SK-N-MC (cell line): ENCODE measurements at regions not wholly inside any gene's neighbourhood (a gene's known extent, or its start where the extent isn't known, plus 50 kb on each side); places are given as distances from the start of the nearest gene placed in this dataset.

Experiments
- DNase-seq: peaks from one replicate; pipeline ENCODE4 v3.0.0-alpha.2; 2011; ENCODE audit warnings: low read depth, low spot score
- H3K27ac ChIP-seq: fragments of 200-600 bp; sonication (generic); 2 replicates; pipeline ENCODE4 v1.5.1; 2016; ENCODE audit warnings: mixed run types
- H3K36me3 ChIP-seq: fragments of 200-600 bp; sonication (generic); 2 replicates; pipeline ENCODE4 v1.6.1; 2017; ENCODE audit warnings: antibody characterized with exemption, low read length, mixed read lengths; ENCODE audit not compliant: insufficient read depth
- H3K4me3 ChIP-seq: fragments of 200-600 bp; sonication (generic); 2 replicates; pipeline ENCODE4 v1.5.1; 2016
- H3K9ac ChIP-seq: fragments of 200-600 bp; sonication (generic); 2 replicates; pipeline ENCODE4 v1.8.0; 2017; ENCODE audit warnings: mixed run types, mixed read lengths; ENCODE audit not compliant: insufficient read length
- H3K9me3 ChIP-seq: fragments of 200-600 bp; sonication (generic); 2 replicates; pipeline ENCODE4 v1.6.1; 2017; ENCODE audit warnings: low read depth, mild to moderate bottlenecking, antibody characterized with exemption, low read length, moderate library complexity, mixed read lengths
- EZH2 ChIP-seq: fragments of 200-600 bp; sonication (generic); IDR thresholded peaks from one replicate; pipeline ENCODE4 v1.6.1; 2017; ENCODE audit warnings: antibody characterized with exemption
- FOXP2 ChIP-seq: optimal IDR thresholded peaks from 2 replicates; pipeline ENCODE3; 2011; ENCODE audit warnings: mild to moderate bottlenecking, moderate library complexity; ENCODE audit not compliant: insufficient read depth; ENCODE audit errors: extremely low read length, control extremely low read depth
- POLR2AphosphoS5 ChIP-seq: IDR thresholded peaks from 2 replicates; pipeline ENCODE4 v1.6.1; 2012; ENCODE audit warnings: mild to moderate bottlenecking, low read depth, low read length, borderline replicate concordance

- no peak for TF ChIP-seq EZH2
- no peak for TF ChIP-seq FOXP2
- no peak for TF ChIP-seq POLR2AphosphoS5
Observed at GRCh38 chr21:22062472-22063139, 1064.4 kb downstream of the NCAM2 start.

DNA sequence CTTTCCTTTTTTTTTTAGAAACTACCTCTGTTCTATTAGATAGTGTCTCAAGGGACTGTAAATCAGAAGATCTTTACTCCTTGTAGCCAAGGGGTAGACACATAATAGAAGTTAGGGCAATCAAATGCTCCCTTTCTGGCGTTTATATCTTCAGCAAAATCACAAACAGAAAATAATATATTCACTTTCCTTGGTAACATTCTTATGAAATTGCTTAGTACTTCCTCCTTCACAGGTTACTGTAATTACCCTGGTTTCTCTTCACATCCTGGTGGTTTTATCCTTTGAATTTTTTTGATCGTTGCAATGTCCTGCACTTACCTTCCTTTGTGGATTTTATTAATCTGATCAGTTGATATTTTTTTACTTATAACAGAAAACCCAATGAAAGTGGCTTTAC, 1064.9 kb downstream of the NCAM2 start:
- Histone ChIP-seq H3K36me3 (no peaks in the 10 kb centered on the region), H3K4me3 (no peak overlapping the region), H3K9me3 (no peaks in the 10 kb centered on the region), H3K27ac (no peak overlapping the region), H3K9ac (no peak overlapping the region)
- DNase-seq, result no peak
- TF ChIP-seq EZH2 (no peak), POLR2AphosphoS5 (no peak), FOXP2 (no peak)

More at GRCh38 chr21:22062472-22063139, 1064.4 kb downstream of the NCAM2 start:
- H3K4me3 ChIP-seq, result no peak overlapping the region
- no peaks in the 10 kb centered on the region for H3K36me3 ChIP-seq
- no peak overlapping the region; the same call in 1 of the 2 replicates for H3K27ac ChIP-seq
- no peak overlapping the region for H3K9ac ChIP-seq
- no peaks in the 10 kb centered on the region for H3K9me3 ChIP-seq
- no peak for DNase-seq

DNA sequence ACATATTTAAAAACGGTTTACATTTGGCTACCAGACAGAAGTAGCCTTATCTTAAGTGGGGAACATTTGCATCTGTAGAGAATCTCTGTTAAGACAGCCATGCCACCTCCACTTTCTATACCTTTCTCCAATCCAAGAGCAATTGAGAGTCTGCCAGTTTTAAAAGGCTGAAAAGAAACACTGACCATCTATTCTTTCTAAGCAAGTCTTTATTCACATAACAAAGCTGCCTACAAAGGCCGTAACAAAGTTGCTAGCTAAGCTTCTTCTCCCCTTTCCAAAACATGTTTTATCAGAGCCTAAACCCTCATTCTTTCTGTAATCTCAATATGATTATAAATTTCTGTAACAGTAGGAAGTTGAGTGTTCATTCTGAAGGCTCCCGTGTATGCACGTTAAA, 1078.3 kb downstream of the NCAM2 start:
- Histone ChIP-seq H3K27ac (no peak overlapping the region), H3K36me3 (no peaks in the 10 kb centered on the region)
- DNase-seq, result no peak

DNA sequence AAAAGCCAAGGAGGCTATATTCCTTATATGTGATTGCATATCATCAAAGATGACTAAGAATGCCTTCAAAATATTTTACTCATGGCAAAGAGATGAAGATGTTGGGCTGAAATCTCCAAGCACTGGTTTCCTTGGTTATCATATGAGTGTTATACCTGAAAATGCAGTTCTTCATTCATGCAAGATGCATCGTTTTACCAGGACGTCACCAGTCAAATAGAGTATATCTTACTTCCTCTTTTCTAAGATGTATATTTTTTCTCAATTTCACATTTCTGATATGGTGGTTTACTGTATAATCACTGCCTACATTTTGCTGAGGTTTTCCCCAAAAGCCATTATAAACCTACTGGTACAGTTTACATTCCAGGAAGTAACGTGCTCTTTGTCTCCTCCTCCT, 1085.7 kb downstream of the NCAM2 start:
- Histone ChIP-seq H3K9ac (no peak overlapping the region), H3K9me3 (no peaks in the 10 kb centered on the region; the same call in 1 of the 2 replicates), H3K4me3 (no peak overlapping the region), H3K36me3 (no peaks in the 10 kb centered on the region), H3K27ac (no peak overlapping the region)
- DNase-seq, result no peak
- TF ChIP-seq FOXP2 (no peak), EZH2 (no peak), POLR2AphosphoS5 (no peak)

More for the DNA sequence above, 1078.3 kb downstream of the NCAM2 start:
- Histone ChIP-seq H3K4me3 (no peak overlapping the region), H3K9ac (no peak overlapping the region), H3K9me3 (no peaks in the 10 kb centered on the region; the same call in 1 of the 2 replicates)
- no peak for TF ChIP-seq POLR2AphosphoS5
- TF ChIP-seq FOXP2, result no peak
- TF ChIP-seq EZH2, result no peak

GRCh38 chr21:22096314-22096713, 1098.1 kb downstream of the NCAM2 start:
- H3K36me3 ChIP-seq, result no peaks in the 10 kb centered on the region
- no peak for DNase-seq
- no peak for TF ChIP-seq EZH2
- no peak for TF ChIP-seq FOXP2
- TF ChIP-seq POLR2AphosphoS5, result no peak
- no peak overlapping the region for H3K4me3 ChIP-seq
- no peaks in the 10 kb centered on the region for H3K9me3 ChIP-seq
- H3K9ac ChIP-seq, result no peak overlapping the region
- no peak overlapping the region for H3K27ac ChIP-seq

- 0 out of 2 replicates have a peak, but pooled peaks cover 4% of the 10 kb centered on the region for H3K9me3 ChIP-seq
- H3K36me3 ChIP-seq, result no peaks in the 10 kb centered on the region
Observed at GRCh38 chr21:22106720-22107410, 1108.7 kb downstream of the NCAM2 start.

GRCh38 chr21:22115746-22116145, 1117.5 kb downstream of the NCAM2 start:
- TF ChIP-seq EZH2, result no peak
- no peak for TF ChIP-seq POLR2AphosphoS5
- no peak for TF ChIP-seq FOXP2
- no peaks in the 10 kb centered on the region for H3K36me3 ChIP-seq
- DNase-seq, result no peak
- no peaks in the 10 kb centered on the region for H3K9me3 ChIP-seq
- no peak overlapping the region for H3K27ac ChIP-seq
- H3K9ac ChIP-seq, result no peak overlapping the region
- H3K4me3 ChIP-seq, result no peak overlapping the region

More at GRCh38 chr21:22106720-22107410, 1108.7 kb downstream of the NCAM2 start:
- no peak for TF ChIP-seq EZH2
- TF ChIP-seq FOXP2, result no peak
- no peak for TF ChIP-seq POLR2AphosphoS5
- Histone ChIP-seq H3K4me3 (no peak overlapping the region), H3K9ac (no peak overlapping the region), H3K27ac (no peak overlapping the region)
- no peak for DNase-seq

- no peaks in the 10 kb centered on the region for H3K36me3 ChIP-seq
Observed at GRCh38 chr21:22120616-22121266, 1122.5 kb downstream of the NCAM2 start.

More at GRCh38 chr21:22120616-22121266, 1122.5 kb downstream of the NCAM2 start:
- TF ChIP-seq POLR2AphosphoS5, result no peak
- TF ChIP-seq EZH2, result no peak
- no peak for TF ChIP-seq FOXP2
- H3K4me3 ChIP-seq, result no peak overlapping the region
- no peak overlapping the region for H3K9ac ChIP-seq
- no peak for DNase-seq
- H3K27ac ChIP-seq, result no peak overlapping the region
- no peaks in the 10 kb centered on the region for H3K9me3 ChIP-seq
